Activated CD8-positive, alpha-beta memory T cell treated with anti-CD3 and anti-CD28 coated beads, Interleukin-2, amount 50 U/mL, for 1 hour (primary cell): ENCODE measurements at regions not wholly inside any gene's neighbourhood (a gene's known extent, or its start where the extent isn't known, plus 50 kb on each side); places are given as distances from the start of the nearest gene placed in this dataset.
A peak's percentile ranks its signal among the peaks of the same experiment; 100 is the strongest.

ENCODE experiments used
- DNase-seq: peaks from one replicate; pipeline ENCODE4 v3.0.0-alpha.2; 2020; ENCODE audit errors: extremely low read depth

- no peak for DNase-seq
Measured at GRCh38 chr7:131737746-131738465, 181.5 kb upstream of the PODXL start.

GRCh38 chr7:131735101-131735500 is 178.7 kb upstream of the PODXL start:
- no peak for DNase-seq

GRCh38 chr7:131733604-131734003 is 177.2 kb upstream of the PODXL start:
- no peak for DNase-seq

- DNase-seq: no peak
Measured at GRCh38 chr7:131727189-131727588, 170.8 kb upstream of the PODXL start.

- no peak for DNase-seq
Measured at GRCh38 chr7:131726686-131727085, 170.3 kb upstream of the PODXL start.

- DNase-seq: no peak
Measured at GRCh38 chr7:131726031-131726430, 169.6 kb upstream of the PODXL start.

GRCh38 chr7:131724776-131725345 is 168.4 kb upstream of the PODXL start:
- DNase-seq: no peak

GRCh38 chr7:131723926-131724325 is 167.5 kb upstream of the PODXL start:
- DNase-seq: no peak

- no peak for DNase-seq
Measured at GRCh38 chr7:131722371-131722770, 165.9 kb upstream of the PODXL start.

GRCh38 chr7:131721660-131722059 is 165.2 kb upstream of the PODXL start:
- no peak for DNase-seq

- DNase-seq: no peak
Measured at GRCh38 chr7:131720703-131721102, 164.3 kb upstream of the PODXL start.

GRCh38 chr7:131717181-131717580 is 160.8 kb upstream of the PODXL start:
- DNase-seq: no peak

- DNase-seq: no peak
Measured at GRCh38 chr7:131699323-131699722, 142.9 kb upstream of the PODXL start.

- DNase-seq: no peak
Measured at GRCh38 chr7:131692131-131692960, 135.9 kb upstream of the PODXL start.

GRCh38 chr7:131691454-131692130 is 135.2 kb upstream of the PODXL start:
- no peak for DNase-seq

- DNase-seq: no peak
Measured at GRCh38 chr7:131690441-131690840, 134.0 kb upstream of the PODXL start.

- no peak for DNase-seq
Measured at GRCh38 chr7:131689662-131690234, 133.3 kb upstream of the PODXL start.

GRCh38 chr7:131688738-131689661 is 132.6 kb upstream of the PODXL start:
- DNase-seq: peak; percentile 5

- no peak for DNase-seq
Measured at GRCh38 chr7:131687296-131687695, 130.9 kb upstream of the PODXL start.

GRCh38 chr7:131686833-131687232 is 130.4 kb upstream of the PODXL start:
- DNase-seq: no peak
